AG04450 (cell line): ENCODE measurements at regions not wholly inside any gene's neighbourhood (a gene's known extent, or its start where the extent isn't known, plus 50 kb on each side); places are given as distances from the start of the nearest gene placed in this dataset.

Source experiments
- CTCF ChIA-PET: fragments of 300-600, 350-600 bp; formaldehyde crosslinking; extraction: SDS; loops from one replicate; lab custom pipeline; 2022; ENCODE audit warnings: antibody characterized with exemption, inconsistent platforms; lab: Charles Lee
- POLR2A ChIA-PET: fragments of 350-600 bp; formaldehyde crosslinking; extraction: SDS; loops from one replicate; lab custom pipeline; 2021; ENCODE audit warnings: antibody characterized with exemption, inconsistent platforms; lab: Yijun Ruan, JAX
- DNase-seq: peaks from one replicate; pipeline ENCODE4 v3.0.0-alpha.2; 2011; ENCODE audit warnings: low read depth, low spot score
- H3K27ac ChIP-seq: one replicate; pipeline ENCODE4 v1.5.1; 2012; ENCODE audit warnings: low read depth, low read length, control low read depth
- H3K27me3 ChIP-seq: one replicate; pipeline ENCODE4 v1.6.0; 2012; ENCODE audit warnings: low read length; ENCODE audit not compliant: control insufficient read depth, insufficient read depth
- H3K4me3 ChIP-seq: 2 replicates; pipeline ENCODE4 v1.5.1; 2011; ENCODE audit warnings: mild to moderate bottlenecking, low read depth, low read length, control low read depth
- H3K9me3 ChIP-seq: 2 replicates; pipeline ENCODE4 v1.5.1; 2012; ENCODE audit warnings: low read length; ENCODE audit not compliant: control insufficient read depth, insufficient read depth
- CTCF ChIP-seq: IDR thresholded peaks from 2 replicates; pipeline ENCODE4 v1.5.1; 2011; ENCODE audit warnings: low read depth, low read length, control low read depth, inconsistent platforms

- no peak for TF ChIP-seq CTCF
- Histone ChIP-seq H3K9me3 (no peaks in the 10 kb centered on the region; the same call in 1 of the 2 replicates), H3K4me3 (no peak overlapping the region), H3K27me3 (no peaks in the 10 kb centered on the region), H3K27ac (no peak overlapping the region)
- ChIA-PET POLR2A (no interaction called here), CTCF (no interaction called here)
- DNase-seq: no peak
These were observed 267.6 kb downstream of the TMX3 start for GRCh38 chr18:68447286-68447685.

GRCh38 chr18:68445668-68446426 is 269.1 kb downstream of the TMX3 start:
- no peak for TF ChIP-seq CTCF
- DNase-seq: no peak
- H3K27ac ChIP-seq: no peak overlapping the region
- POLR2A ChIA-PET: no interaction called here
- no peak overlapping the region for H3K4me3 ChIP-seq
- H3K27me3 ChIP-seq: no peaks in the 10 kb centered on the region
- CTCF ChIA-PET: no interaction called here
- H3K9me3 ChIP-seq: no peaks in the 10 kb centered on the region; the same call in 1 of the 2 replicates

- ChIA-PET CTCF (no interaction called here), POLR2A (no interaction called here)
- TF ChIP-seq CTCF: no peak
These were observed 269.8 kb downstream of the TMX3 start for GRCh38 chr18:68445136-68445535.

GRCh38 chr18:68441241-68441640 is 273.7 kb downstream of the TMX3 start:
- ChIA-PET CTCF (no interaction called here), POLR2A (interaction anchor here (0.5 kb wide), 1 partner anchor 107 kb away, joined by 3 read pairs; no protein-coding TSS in a partner anchor)
- no peaks in the 10 kb centered on the region for H3K27me3 ChIP-seq
- no peak for DNase-seq
- no peak for TF ChIP-seq CTCF
- no peak overlapping the region for H3K4me3 ChIP-seq
- no peaks in the 10 kb centered on the region; the same call in 1 of the 2 replicates for H3K9me3 ChIP-seq
- H3K27ac ChIP-seq: no peak overlapping the region

More at GRCh38 chr18:68445136-68445535, 269.8 kb downstream of the TMX3 start:
- no peaks in the 10 kb centered on the region for H3K27me3 ChIP-seq
- DNase-seq: no peak
- H3K27ac ChIP-seq: no peak overlapping the region
- H3K9me3 ChIP-seq: no peaks in the 10 kb centered on the region; the same call in 1 of the 2 replicates
- no peak overlapping the region for H3K4me3 ChIP-seq

- ChIA-PET POLR2A (no interaction called here), CTCF (interaction anchor here (0.7 kb wide), 1 partner anchor 8 kb away, joined by 3 read pairs; no protein-coding TSS in a partner anchor)
- H3K27ac ChIP-seq: no peak overlapping the region
- no peaks in the 10 kb centered on the region for H3K9me3 ChIP-seq
- no peak for DNase-seq
- no peak for TF ChIP-seq CTCF
- no peak overlapping the region for H3K4me3 ChIP-seq
- H3K27me3 ChIP-seq: no peaks in the 10 kb centered on the region
These were observed 274.5 kb downstream of the TMX3 start for GRCh38 chr18:68440433-68440832.
